ENCODE measurements at regions not wholly inside any gene's neighbourhood (a gene's known extent, or its start where the extent isn't known, plus 50 kb on each side); places are given as distances from the start of the nearest gene placed in this dataset.

- H3K36me3 ChIP-seq (ENCODE audit: control insufficient read depth, insufficient read depth, low read length), result no peaks in the 10 kb centered on the region
- Mint-ChIP-seq H3K9me3 (no peaks in the 10 kb centered on the region), H3K4me3 (no peak overlapping the region), H3K36me3 (ENCODE audit: low read depth) (no peaks in the 10 kb centered on the region), H3K27ac (no peak overlapping the region), H3K27me3 (ENCODE audit: insufficient read depth) (no peaks in the 10 kb centered on the region), H3K4me1 (peaks cover 4% of the 10 kb centered on the region)
- no peak for TF ChIP-seq CTCF (conservative IDR thresholded peaks at IDR 0.05)
- no peak for DNase-seq
- no peaks in the 10 kb centered on the region for H3K4me1 ChIP-seq (ENCODE audit: control insufficient read depth, insufficient read depth, low read length)
- no peak overlapping the region for H3K27ac ChIP-seq (ENCODE audit: low read depth, low read length)
- no peak overlapping the region for H3K4me3 ChIP-seq (ENCODE audit: low read length)
- no peaks in the 10 kb centered on the region for H3K9me3 ChIP-seq (ENCODE audit: control insufficient read depth, low read length)
- no peak overlapping the region for H3K9ac ChIP-seq (ENCODE audit: extremely low read depth, low read length, poor library complexity, severe bottlenecking)
- no peaks in the 10 kb centered on the region for H3K27me3 ChIP-seq (ENCODE audit: control insufficient read depth, insufficient read depth, low read length, poor library complexity, severe bottlenecking)
These were observed 482.2 kb downstream of the PTPRC start for GRCh38 chr1:199121047-199121446.

- Mint-ChIP-seq H3K27me3 (ENCODE audit: insufficient read depth) (no peaks in the 10 kb centered on the region), H3K4me3 (no peak overlapping the region), H3K27ac (no peak overlapping the region), H3K36me3 (ENCODE audit: low read depth) (no peaks in the 10 kb centered on the region), H3K9me3 (no peaks in the 10 kb centered on the region), H3K4me1 (peaks cover under 1% of the 10 kb centered on the region)
- H3K4me1 ChIP-seq (ENCODE audit: control insufficient read depth, insufficient read depth, low read length), result no peaks in the 10 kb centered on the region
- no peak overlapping the region for H3K4me3 ChIP-seq (ENCODE audit: low read length)
- H3K36me3 ChIP-seq (ENCODE audit: control insufficient read depth, insufficient read depth, low read length), result no peaks in the 10 kb centered on the region
- 70 to 100% methylated on average over 1 to 2 of the region's 2 CpGs for WGBS, 2 experiments (ENCODE audit: insufficient coverage in 1 of 2, insufficient read length in 1 of 2)
- no peaks in the 10 kb centered on the region for H3K27me3 ChIP-seq (ENCODE audit: control insufficient read depth, insufficient read depth, low read length, poor library complexity, severe bottlenecking)
- no peak for TF ChIP-seq CTCF (conservative IDR thresholded peaks at IDR 0.05)
- no peaks in the 10 kb centered on the region for H3K9me3 ChIP-seq (ENCODE audit: control insufficient read depth, low read length)
- no peak for DNase-seq
- no peak overlapping the region for H3K27ac ChIP-seq (ENCODE audit: low read depth, low read length)
- no peak overlapping the region for H3K9ac ChIP-seq (ENCODE audit: extremely low read depth, low read length, poor library complexity, severe bottlenecking)
These were observed 483.2 kb downstream of the PTPRC start for GRCh38 chr1:199122085-199122484.

GRCh38 chr1:199122532-199123311 is 483.9 kb downstream of the PTPRC start:
- Mint-ChIP-seq H3K9me3 (no peaks in the 10 kb centered on the region), H3K4me3 (no peak overlapping the region), H3K27ac (no peak overlapping the region), H3K4me1 (peaks cover 1% of the 10 kb centered on the region), H3K36me3 (ENCODE audit: low read depth) (no peaks in the 10 kb centered on the region), H3K27me3 (ENCODE audit: insufficient read depth) (no peaks in the 10 kb centered on the region)
- Histone ChIP-seq H3K9me3 (ENCODE audit: control insufficient read depth, low read length) (no peaks in the 10 kb centered on the region), H3K36me3 (ENCODE audit: control insufficient read depth, insufficient read depth, low read length) (no peaks in the 10 kb centered on the region), H3K4me3 (ENCODE audit: low read length) (no peak overlapping the region), H3K27me3 (ENCODE audit: control insufficient read depth, insufficient read depth, low read length, poor library complexity, severe bottlenecking) (no peaks in the 10 kb centered on the region), H3K4me1 (ENCODE audit: control insufficient read depth, insufficient read depth, low read length) (no peaks in the 10 kb centered on the region), H3K27ac (ENCODE audit: low read depth, low read length) (no peak overlapping the region), H3K9ac (ENCODE audit: extremely low read depth, low read length, poor library complexity, severe bottlenecking) (no peak overlapping the region)
- TF ChIP-seq CTCF (conservative IDR thresholded peaks at IDR 0.05), result no peak
- DNase-seq, result no peak

Measured in endodermal cell (in vitro differentiated cells).